ENCODE measurements at regions not wholly inside any gene's neighbourhood (a gene's known extent, or its start where the extent isn't known, plus 50 kb on each side); places are given as distances from the start of the nearest gene placed in this dataset.
A peak's percentile ranks its signal among the peaks of the same experiment; 100 is the strongest.
"Not testable (repeated sequence)": the region's sequence is repeated elsewhere in the genome, so short reads cannot be mapped to it uniquely, and the experiment has no call there.

DNA sequence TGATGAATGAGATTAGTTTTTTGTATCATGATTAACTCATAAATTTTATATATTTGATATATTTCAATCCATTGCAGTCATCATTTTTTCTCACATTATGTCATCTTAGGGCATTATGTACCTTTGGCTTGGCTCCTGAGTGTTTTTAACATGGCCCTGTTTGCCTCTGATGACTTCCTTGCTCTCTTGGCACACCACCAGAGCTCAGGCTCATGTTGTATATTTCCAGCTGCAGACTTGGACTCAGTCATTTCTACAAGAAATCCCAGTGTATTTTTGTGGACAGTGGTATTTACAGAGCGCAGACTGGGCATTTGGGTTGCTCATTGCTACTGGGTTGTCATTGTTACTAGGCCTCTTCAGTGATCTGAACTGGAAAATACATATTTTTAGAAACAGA lies 188.5 kb downstream of the ADRA2A start:
- no peak for DNase-seq (ENCODE audit: low spot score)

DNA sequence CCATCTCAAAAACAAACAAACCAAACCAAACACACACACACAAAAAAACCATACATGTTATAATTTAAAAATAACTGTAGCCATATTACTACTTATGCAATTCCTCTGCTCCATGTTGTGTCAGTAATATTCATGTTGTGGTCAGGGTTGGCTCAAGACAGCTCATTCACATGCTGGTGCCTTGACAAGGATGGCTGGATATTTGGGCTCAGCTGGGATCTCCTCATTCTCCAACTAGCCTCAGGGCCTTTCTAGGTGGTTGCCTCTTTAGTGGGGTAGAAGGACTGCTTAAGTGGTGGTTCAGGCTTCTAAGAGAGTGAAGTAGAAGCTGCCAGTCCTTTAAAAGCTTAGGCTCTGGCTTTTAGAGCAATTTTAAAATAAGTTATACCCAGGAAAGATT lies 189.3 kb downstream of the ADRA2A start:
- DNase-seq (ENCODE audit: low spot score) = no peak

DNA sequence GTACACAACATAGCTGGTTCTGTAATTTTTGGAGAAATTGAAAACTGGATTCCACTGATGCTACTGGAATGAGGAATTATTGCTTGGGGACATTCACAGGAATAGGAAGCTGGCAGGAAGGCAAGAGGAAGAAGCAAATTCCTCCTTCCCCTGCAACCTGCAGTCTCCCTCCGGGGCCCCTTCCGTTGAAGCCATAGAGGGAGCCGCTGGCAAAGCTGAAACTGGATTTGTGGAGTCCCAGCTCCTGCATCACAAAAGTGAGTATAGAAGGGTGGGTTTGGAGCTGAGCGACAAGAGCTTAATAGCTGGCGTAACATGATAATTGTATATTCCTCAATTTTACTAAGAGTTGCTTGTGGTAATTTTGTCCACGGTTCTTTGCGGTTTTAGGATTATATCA lies 190.8 kb downstream of the ADRA2A start:
- no peak for DNase-seq (ENCODE audit: low spot score)

DNA sequence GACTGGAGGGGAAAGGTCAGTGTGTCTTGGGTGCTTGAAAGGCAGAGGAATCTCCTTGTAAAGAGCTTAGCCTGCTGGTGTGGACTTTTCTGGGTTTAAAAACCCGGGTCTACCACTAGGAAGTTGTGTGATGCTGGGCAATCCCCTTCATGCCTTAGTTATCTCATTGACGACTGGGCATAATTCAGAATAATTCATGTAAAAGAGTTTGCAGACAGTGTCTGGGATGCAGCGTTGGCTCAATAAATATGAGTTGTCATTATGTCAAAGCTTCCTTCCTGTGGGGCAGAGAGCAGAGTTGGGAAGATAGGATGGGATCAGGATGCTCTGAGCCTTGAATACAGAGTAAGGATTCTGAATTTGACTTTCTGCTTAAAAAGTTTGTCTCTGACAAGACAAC lies 196.4 kb downstream of the ADRA2A start:
- DNase-seq (ENCODE audit: low spot score) = no peak

- no peak for DNase-seq (ENCODE audit: low spot score)
These were observed 196.8 kb downstream of the ADRA2A start for GRCh38 chr10:111273635-111274034.

- DNase-seq (ENCODE audit: low spot score) = no peak
These were observed 198.3 kb downstream of the ADRA2A start for GRCh38 chr10:111275091-111275490.

- no peak for DNase-seq (ENCODE audit: low spot score)
These were observed 200.8 kb downstream of the ADRA2A start for GRCh38 chr10:111277661-111278060.

DNA sequence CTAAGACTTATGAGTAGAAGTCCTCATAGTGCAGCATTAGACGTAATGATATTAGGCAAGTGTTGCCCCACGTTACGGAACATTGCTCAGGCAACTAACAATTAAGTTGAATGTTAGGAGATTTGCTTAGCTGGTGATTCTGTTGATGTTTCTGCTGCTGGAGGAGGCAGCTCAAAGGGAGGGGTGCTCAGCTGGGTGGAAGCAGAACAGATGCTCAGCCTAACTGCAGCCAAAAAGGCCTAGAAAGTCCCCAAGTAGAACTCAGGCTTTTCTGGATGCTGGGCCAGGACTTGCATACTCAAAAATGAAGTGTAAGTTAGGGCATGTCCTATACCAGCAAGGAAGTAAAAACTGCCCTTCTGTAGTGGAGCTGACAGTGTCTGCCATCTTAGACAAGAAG lies 201.4 kb downstream of the ADRA2A start:
- DNase-seq (ENCODE audit: low spot score) = no peak

GRCh38 chr10:111281516-111281915 lies 204.7 kb downstream of the ADRA2A start:
- no peak for DNase-seq (ENCODE audit: low spot score)

DNA sequence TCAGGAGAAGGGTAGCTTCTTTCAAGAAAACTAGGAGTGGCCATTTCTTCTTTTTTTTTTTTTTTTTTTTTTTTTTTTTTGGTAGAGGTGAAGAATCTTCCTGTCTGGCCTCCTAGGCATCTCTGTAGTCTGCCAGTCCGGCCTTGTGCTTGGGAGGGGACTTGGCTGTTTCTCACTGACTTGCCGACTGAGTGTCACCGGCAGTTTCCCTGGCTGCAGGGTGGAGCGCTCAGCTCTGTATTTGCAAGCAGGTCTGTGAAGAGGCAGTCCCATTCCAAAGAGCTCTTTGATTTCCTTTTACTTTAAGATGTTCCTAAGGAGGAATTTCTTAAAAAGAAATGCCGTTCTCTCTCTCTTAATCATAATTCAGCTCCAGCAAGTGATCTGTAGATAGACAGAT lies 212.6 kb downstream of the ADRA2A start:
- DNase-seq (ENCODE audit: low spot score) = no peak

- no peak for DNase-seq (ENCODE audit: low spot score)
These were observed 213.8 kb downstream of the ADRA2A start for GRCh38 chr10:111290649-111291048.

- no peak for DNase-seq (ENCODE audit: low spot score)
These were observed 219.0 kb downstream of the ADRA2A start for GRCh38 chr10:111295788-111296187.

DNA sequence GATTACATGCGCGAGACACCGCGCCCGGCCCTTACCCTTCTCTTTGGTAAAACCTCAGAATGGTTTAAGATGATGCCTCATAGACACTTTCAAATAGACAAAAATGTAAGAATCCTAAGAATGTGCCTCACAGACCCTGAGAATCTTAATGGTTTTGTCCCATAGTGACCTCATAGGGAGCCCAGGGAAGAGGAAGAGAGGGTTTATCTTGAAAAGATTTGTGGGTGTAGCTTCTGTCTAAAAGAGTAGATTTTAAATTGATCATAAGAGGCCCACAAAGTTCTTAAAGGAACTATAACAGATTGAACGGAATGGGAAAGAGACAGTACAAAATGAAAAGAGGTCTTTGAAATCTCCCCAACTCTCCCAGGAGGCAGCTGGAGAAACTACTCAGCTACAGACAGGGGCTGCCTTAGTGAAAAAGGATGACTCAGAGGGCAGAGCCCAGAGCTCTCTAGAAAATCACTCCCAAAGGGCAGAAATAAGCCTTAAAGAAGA lies 220.6 kb downstream of the ADRA2A start:
- DNase-seq (ENCODE audit: low spot score) = no peak

DNA sequence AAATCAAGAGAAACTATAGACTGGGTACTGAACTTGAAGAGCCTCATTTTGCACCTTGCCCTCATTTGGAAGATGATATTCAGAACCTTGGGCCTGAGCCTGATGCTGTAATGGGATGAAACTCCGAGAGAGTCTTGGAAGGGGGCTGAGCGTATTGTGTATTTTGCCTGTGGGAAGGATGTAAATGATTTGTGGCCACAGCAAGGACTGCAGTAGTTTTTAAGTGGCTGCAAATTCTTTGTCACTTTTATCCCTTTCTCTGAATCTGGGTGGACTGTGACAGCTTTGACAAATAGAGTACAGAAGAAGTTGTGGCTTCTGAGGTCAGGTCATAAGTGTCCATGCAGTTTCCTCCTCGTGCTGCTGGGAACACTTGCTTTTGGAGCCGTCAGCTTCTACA lies 221.2 kb downstream of the ADRA2A start:
- no peak for DNase-seq (ENCODE audit: low spot score)

DNA sequence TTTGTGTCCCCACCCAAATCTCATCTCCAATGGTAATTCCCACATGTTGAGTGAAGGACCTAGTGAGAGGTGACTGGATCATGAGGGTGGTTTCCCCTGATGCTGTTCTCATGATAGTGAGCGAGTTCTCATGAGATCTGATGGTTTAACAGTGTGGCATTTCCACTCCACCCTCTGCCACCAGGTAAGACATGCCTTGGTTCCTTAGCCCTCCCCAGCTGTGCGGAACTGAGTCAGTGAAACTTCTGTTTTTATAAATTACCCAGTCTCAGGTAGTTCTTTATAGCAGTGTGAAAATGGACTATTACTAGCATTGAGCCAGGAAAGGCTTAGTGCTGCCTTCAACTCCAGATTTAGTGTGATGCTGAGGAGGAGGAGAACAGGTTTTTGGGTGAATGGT lies 222.2 kb downstream of the ADRA2A start:
- DNase-seq (ENCODE audit: low spot score) = no peak

- no peak for DNase-seq (ENCODE audit: low spot score)
These were observed 227.1 kb downstream of the ADRA2A start for GRCh38 chr10:111303887-111304286.

DNA sequence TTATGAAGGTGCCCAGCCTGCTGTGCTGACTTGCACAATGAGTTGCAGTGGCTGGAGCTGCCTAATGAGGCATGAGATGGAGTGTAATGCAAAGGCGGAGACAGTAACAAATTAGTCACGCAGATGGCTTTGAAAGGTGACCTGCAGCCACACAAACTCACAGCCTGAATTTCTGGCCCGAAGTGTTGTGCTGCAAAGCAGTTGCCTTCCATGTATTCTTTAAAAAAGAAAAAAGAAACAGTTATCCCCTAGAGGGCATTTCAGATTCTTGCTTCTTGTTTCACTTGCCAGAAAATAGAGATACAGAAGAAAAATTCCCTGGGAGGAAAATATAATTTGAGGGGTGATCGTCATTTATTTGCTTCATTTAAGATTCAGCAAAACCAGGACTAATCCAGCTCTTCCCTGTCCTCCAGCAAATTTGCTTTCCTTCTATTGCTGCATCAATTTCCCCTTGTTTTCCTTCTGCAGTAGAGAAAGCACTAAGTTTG lies 239.9 kb downstream of the ADRA2A start:
- DNase-seq (ENCODE audit: low spot score) = no peak

DNA sequence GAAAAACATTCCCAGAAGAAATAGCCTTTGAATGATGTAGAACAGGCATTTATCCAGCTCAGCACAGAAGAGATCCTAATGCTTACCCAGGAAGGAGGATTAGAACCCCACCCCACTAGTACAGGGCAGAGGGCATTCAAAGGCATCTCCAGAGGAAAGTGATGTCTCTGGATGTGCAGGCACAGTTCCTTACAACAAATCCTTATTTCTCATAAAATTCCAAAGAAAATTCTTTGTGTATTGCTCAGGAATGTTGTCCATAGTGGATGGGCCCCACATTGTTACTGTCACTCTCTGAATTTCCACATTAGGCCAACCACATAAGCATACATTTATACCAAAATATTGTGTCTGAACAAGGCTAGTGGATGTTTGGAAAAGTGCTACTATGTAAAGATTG lies 243.0 kb downstream of the ADRA2A start:
- DNase-seq (ENCODE audit: low spot score) = no peak

GRCh38 chr10:111323389-111323966 lies 246.6 kb downstream of the ADRA2A start:
- no peak for DNase-seq (ENCODE audit: low spot score)

DNA sequence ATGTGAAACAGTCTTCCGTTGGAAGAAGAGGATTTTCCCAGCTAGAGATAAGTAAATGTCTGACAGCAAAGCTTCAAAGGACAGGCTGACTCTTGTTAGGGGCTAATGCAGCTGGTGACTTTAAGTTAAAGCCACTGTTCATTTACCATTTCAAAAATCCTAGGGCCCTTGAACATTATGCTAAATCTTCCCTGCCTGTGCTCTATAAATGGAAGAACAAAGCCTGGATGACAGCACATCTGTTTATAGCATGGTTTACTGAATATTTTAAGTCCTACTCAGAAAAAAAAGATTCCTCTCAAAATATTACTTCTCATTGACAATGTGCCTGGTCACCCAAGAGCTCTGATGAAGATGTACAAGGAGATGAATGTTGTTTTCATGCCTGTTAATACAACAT lies 255.3 kb downstream of the ADRA2A start:
- not testable (repeated sequence) for DNase-seq (ENCODE audit: low spot score)

GRCh38 chr10:111335826-111336225 lies 259.0 kb downstream of the ADRA2A start:
- peak; percentile 11 for DNase-seq (ENCODE audit: low spot score)

DNA sequence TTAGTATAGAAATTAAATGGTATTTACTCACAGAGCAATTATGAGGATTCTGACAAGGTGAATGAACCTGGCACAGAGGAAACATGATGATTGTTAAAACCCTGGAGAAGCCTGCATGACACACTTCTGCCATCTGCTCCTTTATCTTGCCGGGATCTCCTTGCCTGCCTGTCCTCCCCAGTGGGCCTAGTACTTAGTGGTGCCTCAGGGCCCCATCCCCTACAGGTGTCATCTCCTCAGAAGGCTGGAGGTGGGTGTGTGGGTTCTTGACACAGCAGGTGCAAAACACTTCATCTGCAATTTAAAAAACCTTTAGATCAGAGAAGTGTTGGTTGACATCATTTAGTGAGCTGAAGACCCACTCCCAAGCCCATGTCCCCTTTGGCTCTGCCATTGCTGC lies 261.2 kb downstream of the ADRA2A start:
- DNase-seq (ENCODE audit: low spot score) = no peak

DNA sequence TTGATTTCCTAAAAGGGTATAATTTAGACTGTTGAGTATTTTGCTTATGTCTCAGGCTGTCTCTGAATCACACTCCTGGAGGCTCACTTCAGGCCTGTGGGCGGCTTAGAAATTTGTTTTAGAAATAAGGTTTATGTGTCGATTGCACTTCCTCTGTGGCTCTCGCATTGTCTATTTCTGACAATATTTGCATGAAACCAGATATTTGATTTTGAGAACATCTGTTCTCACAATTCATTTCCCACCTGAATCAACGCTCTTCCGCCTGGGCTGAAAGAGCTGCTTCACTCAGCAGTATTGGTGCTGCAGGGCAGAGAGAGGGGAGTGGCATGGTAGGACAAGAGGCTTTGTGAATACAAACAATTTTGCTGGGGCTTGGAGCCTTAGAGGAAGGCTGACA lies 262.0 kb downstream of the ADRA2A start:
- no peak for DNase-seq (ENCODE audit: low spot score)

- DNase-seq (ENCODE audit: low spot score) = no peak
These were observed 268.0 kb downstream of the ADRA2A start for GRCh38 chr10:111344804-111345203.
